HG03575 (cell line): ENCODE measurements at regions not wholly inside any gene's neighbourhood (a gene's known extent, or its start where the extent isn't known, plus 50 kb on each side); places are given as distances from the start of the nearest gene placed in this dataset.

ENCODE experiments used
- ATAC-seq: cut with Tn5 transposase; IDR thresholded peaks from one replicate; pipeline ENCODE4 v1.9.1; 2021; ENCODE audit not compliant: unreplicated experiment, insufficient number of reproducible peaks, low FRiP score; ENCODE audit errors: extremely low read depth

GRCh38 chr1:185681034-185681633, 53.1 kb upstream of the HMCN1 start:
- ATAC-seq, result no peak

- ATAC-seq, result no peak
Measured at GRCh38 chr1:185680453-185680852, 53.7 kb upstream of the HMCN1 start.

GRCh38 chr1:185679220-185679619, 55.0 kb upstream of the HMCN1 start:
- ATAC-seq, result no peak

- no peak for ATAC-seq
Measured at GRCh38 chr1:185676969-185677368, 57.2 kb upstream of the HMCN1 start.

GRCh38 chr1:185674201-185674600, 60.0 kb upstream of the HMCN1 start:
- no peak for ATAC-seq

GRCh38 chr1:185672719-185673360, 61.4 kb upstream of the HMCN1 start:
- ATAC-seq, result no peak

- peak; percentile 57 for ATAC-seq
Measured at GRCh38 chr1:185670187-185670627, 64.0 kb upstream of the HMCN1 start.

GRCh38 chr1:185668013-185668412, 66.2 kb upstream of the HMCN1 start:
- ATAC-seq, result no peak

GRCh38 chr1:185666582-185666981, 67.6 kb upstream of the HMCN1 start:
- no peak for ATAC-seq

- ATAC-seq, result no peak
Measured at GRCh38 chr1:185663771-185664296, 70.4 kb upstream of the HMCN1 start.

- no peak for ATAC-seq
Measured at GRCh38 chr1:185663332-185663731, 70.9 kb upstream of the HMCN1 start.

GRCh38 chr1:185661971-185662370, 72.2 kb upstream of the HMCN1 start:
- ATAC-seq, result no peak

- no peak for ATAC-seq
Measured at GRCh38 chr1:185656663-185657062, 77.5 kb upstream of the HMCN1 start.

- ATAC-seq, result no peak
Measured at GRCh38 chr1:185654952-185655314, 79.3 kb upstream of the HMCN1 start.

- ATAC-seq, result no peak
Measured at GRCh38 chr1:185654199-185654951, 79.8 kb upstream of the HMCN1 start.

- ATAC-seq, result no peak
Measured at GRCh38 chr1:185653615-185654014, 80.6 kb upstream of the HMCN1 start.

- ATAC-seq, result no peak
Measured at GRCh38 chr1:185652348-185652747, 81.8 kb upstream of the HMCN1 start.

GRCh38 chr1:185650602-185651230, 83.5 kb upstream of the HMCN1 start:
- ATAC-seq, result no peak

GRCh38 chr1:185648858-185649589, 85.2 kb upstream of the HMCN1 start:
- ATAC-seq, result no peak
